Hepatocyte (in vitro differentiated cells): ENCODE measurements at regions not wholly inside any gene's neighbourhood (a gene's known extent, or its start where the extent isn't known, plus 50 kb on each side); places are given as distances from the start of the nearest gene placed in this dataset.

Experiments
- CTCF ChIP-seq: fragments of 200-600 bp; sonication (generic); IDR thresholded peaks from 2 replicates; pipeline ENCODE4 v1.5.1; 2016; ENCODE audit warnings: antibody characterized with exemption, mild to moderate bottlenecking; ENCODE audit not compliant: poor library complexity
- EZH2 ChIP-seq: fragments of 200-600 bp; sonication (generic); IDR thresholded peaks from 2 replicates; pipeline ENCODE4 v1.6.1; 2016; ENCODE audit warnings: antibody characterized with exemption, mild to moderate bottlenecking, borderline replicate concordance

- TF ChIP-seq CTCF: no peak
- TF ChIP-seq EZH2: no peak
These were observed 234.9 kb upstream of the PPP1R3A start for GRCh38 chr7:114153700-114154099.
